K562 (cell line): ENCODE measurements at regions not wholly inside any gene's neighbourhood (a gene's known extent, or its start where the extent isn't known, plus 50 kb on each side); places are given as distances from the start of the nearest gene placed in this dataset.

Experiments used
- ATAC-seq: fragments of 200-7000 bp; cut with Tn5 transposase; 3 replicates; pipeline ENCODE4 v1.9.1; 2020; ENCODE audit warnings: moderate library complexity
- BruUV-seq: library from RNA; stranded (reverse); fragments of 400-500 nt; replicated peaks from 2 replicates; lab custom pipeline; 2021; lab: Mats Ljungman, UMichigan
- CTCF ChIA-PET: fragments of 300-600 bp; formaldehyde crosslinking; extraction: SDS; loops from one replicate; lab custom pipeline; 2021; ENCODE audit warnings: low intra/inter-chr PET ratio; lab: Yijun Ruan, JAX
- POLR2A ChIA-PET: fragments of 300-600, 350-650 bp; sonication (Branson Sonifier 250); formaldehyde crosslinking; extraction: SDS; loops from one replicate; lab custom pipeline; 2021; ENCODE audit warnings: antibody characterized with exemption, inconsistent platforms; lab: Yijun Ruan, JAX
- DNase-seq, 4 experiments: peaks; one replicate each; pipeline versions ENCODE4 v3.0.0 to v3.0.0-alpha.2; 2011 to 2018; ENCODE audit warnings: low spot score in 3 of 4, mixed read lengths in 3 of 4; ENCODE audit errors: extremely low read depth in 1 of 4
- FAIRE-seq: peaks from 2 replicates; lab custom pipeline; 2011; peaks lifted over from hg19 to GRCh38; lab: Jason Lieb, UNC
- H2AFZ ChIP-seq: 2 replicates; pipeline ENCODE4 v1.6.0; 2011; ENCODE audit warnings: low read depth, low read length, control low read depth, inconsistent platforms
- H3K27ac ChIP-seq: fragments of 200-600 bp; 3 replicates; pipeline ENCODE4 v1.8.0; 2011; ENCODE audit warnings: low read depth, mild to moderate bottlenecking, control low read depth, inconsistent platforms, low read length, moderate library complexity, mixed read lengths; ENCODE audit errors: extremely low read depth
- H3K27me3 ChIP-seq, 2 experiments: fragments of 300-600 bp in 1 of 2; 2 replicates in 1 of 2; 3 replicates in 1 of 2; pipeline versions ENCODE4 v1.6.0 to v1.8.0; 2011; ENCODE audit warnings: inconsistent platforms in 2 of 2, low read length in 2 of 2, mild to moderate bottlenecking in 1 of 2, mixed read lengths in 1 of 2, moderate library complexity in 1 of 2; ENCODE audit not compliant: control insufficient read depth in 2 of 2, insufficient read depth in 2 of 2
- H3K36me3 ChIP-seq: fragments of 300-600 bp; 3 replicates; pipeline ENCODE4 v1.8.0; 2011; ENCODE audit warnings: mild to moderate bottlenecking, low read length, inconsistent platforms; ENCODE audit not compliant: control insufficient read depth, insufficient read depth
- H3K4me1 ChIP-seq, 2 experiments: fragments of 200-600 bp in 1 of 2; replicated peaks in 1 of 2; 2 replicates in 1 of 2; 3 replicates in 1 of 2; pipeline versions ENCODE4 v1.5.1 to v1.8.0; 2011; ENCODE audit warnings: inconsistent platforms in 2 of 2, low read length in 2 of 2, mild to moderate bottlenecking in 1 of 2, mixed read lengths in 1 of 2, moderate library complexity in 1 of 2; ENCODE audit not compliant: control insufficient read depth in 2 of 2, insufficient read depth in 2 of 2
- H3K4me2 ChIP-seq: 2 replicates; pipeline ENCODE4 v1.6.1; 2011; ENCODE audit warnings: low read length, control low read depth, inconsistent platforms, mixed read lengths; ENCODE audit not compliant: insufficient read depth
- H3K4me3 ChIP-seq: fragments of 200-600 bp; sonication (generic), shearing (Covaris generic); 2 replicates; pipeline ENCODE4 v1.5.1; 2016; ENCODE audit warnings: control low read depth, inconsistent platforms
- H3K79me2 ChIP-seq: fragments of 200-600 bp; 3 replicates; pipeline ENCODE4 v1.8.0; 2011; ENCODE audit warnings: low read length, inconsistent platforms; ENCODE audit not compliant: control insufficient read depth, insufficient read depth
- H3K9ac ChIP-seq, 2 experiments: 2 replicates each; pipeline versions ENCODE4 v1.6.0 to v1.6.1; 2011; ENCODE audit warnings: low read depth in 2 of 2, low read length in 2 of 2, control low read depth in 1 of 2, inconsistent platforms in 1 of 2, mild to moderate bottlenecking in 1 of 2, mixed read lengths in 1 of 2; ENCODE audit not compliant: insufficient read depth in 1 of 2
- H3K9me1 ChIP-seq: one replicate; pipeline ENCODE4 v1.6.0; 2011; ENCODE audit warnings: inconsistent platforms, mild to moderate bottlenecking, low read length, moderate library complexity; ENCODE audit not compliant: control insufficient read depth, insufficient read depth
- H3K9me3 ChIP-seq: replicated peaks from 2 replicates; pipeline ENCODE4 v1.5.1; 2011; ENCODE audit warnings: low read depth, low read length, inconsistent platforms; ENCODE audit not compliant: control insufficient read depth, insufficient read depth
- H4K20me1 ChIP-seq: replicated peaks from 2 replicates; pipeline ENCODE4 v1.6.1; 2011; ENCODE audit warnings: low read length, inconsistent platforms, mixed read lengths; ENCODE audit not compliant: control insufficient read depth, insufficient read depth
- DNMT1 ChIP-seq: fragments of 450-650 bp; IDR thresholded peaks from 2 replicates; pipeline ENCODE4 v1.6.1; 2016; ENCODE audit warnings: antibody characterized with exemption, mild to moderate bottlenecking
- HDGF ChIP-seq: fragments of 450-650 bp; IDR thresholded peaks from 2 replicates; pipeline ENCODE4 v1.6.1; 2016
- KHSRP ChIP-seq: fragments of 450-650 bp; IDR thresholded peaks from 2 replicates; pipeline ENCODE4 v1.6.1; 2017
- MTA3 ChIP-seq: fragments of 450-650 bp; formaldehyde crosslinking; IDR thresholded peaks from 2 replicates; pipeline ENCODE4 v1.6.1; 2017; ENCODE audit warnings: mild to moderate bottlenecking, borderline replicate concordance
- MYBL2 ChIP-seq, 2 experiments: fragments of 450-650 bp in 1 of 2; sonication (generic) in 1 of 2; formaldehyde crosslinking in 1 of 2; IDR thresholded peaks; 2 replicates each; pipeline versions ENCODE4 v1.6.1 to v1.8.1; 2017 to 2022; ENCODE audit warnings: borderline replicate concordance in 1 of 2, inconsistent platforms in 1 of 2, low read depth in 1 of 2, mild to moderate bottlenecking in 1 of 2, missing genetic modification reagents in 1 of 2, moderate library complexity in 1 of 2
- NCOA6 ChIP-seq: fragments of 450-650 bp; IDR thresholded peaks from 2 replicates; pipeline ENCODE4 v1.6.1; 2017; ENCODE audit warnings: mild to moderate bottlenecking
- NFE2 ChIP-seq: IDR thresholded peaks from 2 replicates; pipeline ENCODE4 v1.6.1; 2014; ENCODE audit warnings: antibody characterized with exemption, low read depth
- NR1H2 ChIP-seq: sonication (generic); formaldehyde crosslinking; IDR thresholded peaks from 2 replicates; pipeline ENCODE4 v1.4.0; 2020; ENCODE audit warnings: mild to moderate bottlenecking, missing genetic modification reagents
- RFX7 ChIP-seq: fragments of 250-450 bp; sonication (Bioruptor Pico); IDR thresholded peaks from 2 replicates; pipeline ENCODE4 v1.5.1; 2021; ENCODE audit warnings: mild to moderate bottlenecking
- TCF7 ChIP-seq: sonication (generic); IDR thresholded peaks from 2 replicates; pipeline ENCODE4 v1.6.1; 2016; ENCODE audit warnings: antibody characterized with exemption, borderline replicate concordance
- ZNF263 ChIP-seq: sonication (generic); formaldehyde crosslinking; IDR thresholded peaks from 2 replicates; pipeline ENCODE4 v1.8.0; 2022; ENCODE audit warnings: mild to moderate bottlenecking, missing genetic modification reagents, borderline replicate concordance
- ZNF583 ChIP-seq: fragments of 250-450 bp; sonication (Bioruptor Pico); IDR thresholded peaks from 2 replicates; pipeline ENCODE4 v1.4.0; 2020
- ZNF785 ChIP-seq: fragments of 250-450 bp; sonication (Bioruptor Pico); IDR thresholded peaks from 2 replicates; pipeline ENCODE4 v1.4.0; 2020; ENCODE audit warnings: mild to moderate bottlenecking
- WGBS: fragments of 100-300 bp; shearing (Covaris generic); methylation state at CpG from one replicate; pipeline ENCODE4 v1.1.6; 2016; ENCODE audit warnings: low coverage, mixed read lengths; ENCODE audit not compliant: insufficient coverage; ENCODE audit errors: missing lambda C conversion rate; 5-methylcytosine and 5-hydroxymethylcytosine counted together
- in situ Hi-C: fragments of 300-500 bp; cut with MboI; formaldehyde crosslinking; loops from 4 replicates; pipeline ENCODE4 v1.15.0; 2018; ENCODE audit warnings: inconsistent platforms, mixed read lengths
- intact Hi-C: fragments of 100-400 bp; cut with micrococcal nuclease; formaldehyde crosslinking; loops from 2 replicates; pipeline ENCODE4 v1.14.2; 2022
- TF ChIP-seq, protein P1 (sequence below), 2 experiments: fragments of 450-650 bp; IDR thresholded peaks; 2 replicates each; pipeline ENCODE4 v1.6.1; 2016
- TF ChIP-seq, protein P2 (sequence below): fragments of 450-650 bp; IDR thresholded peaks from 2 replicates; pipeline ENCODE4 v1.6.1; 2016; ENCODE audit warnings: antibody characterized with exemption
- TF ChIP-seq, protein P3 (sequence below), 2 experiments: fragments of 200-800 bp in 1 of 2; sonication (Bioruptor generic) in 1 of 2; sonication (generic) in 1 of 2; formaldehyde crosslinking in 1 of 2; IDR thresholded peaks in 1 of 2; conservative IDR thresholded peaks in 1 of 2; 2 replicates each; pipeline versions ENCODE4 v1.5.0 to v1.6.1; 2016 to 2020; ENCODE audit warnings: missing compliant biosample characterization in 1 of 2, missing genetic modification characterization in 1 of 2, missing genetic modification reagents in 1 of 2
- TF ChIP-seq, protein P4 (sequence below): fragments of 250-450 bp; sonication (Bioruptor Pico); IDR thresholded peaks from 2 replicates; pipeline ENCODE4 v1.4.0; 2020; ENCODE audit warnings: mild to moderate bottlenecking, moderate library complexity

DNA sequence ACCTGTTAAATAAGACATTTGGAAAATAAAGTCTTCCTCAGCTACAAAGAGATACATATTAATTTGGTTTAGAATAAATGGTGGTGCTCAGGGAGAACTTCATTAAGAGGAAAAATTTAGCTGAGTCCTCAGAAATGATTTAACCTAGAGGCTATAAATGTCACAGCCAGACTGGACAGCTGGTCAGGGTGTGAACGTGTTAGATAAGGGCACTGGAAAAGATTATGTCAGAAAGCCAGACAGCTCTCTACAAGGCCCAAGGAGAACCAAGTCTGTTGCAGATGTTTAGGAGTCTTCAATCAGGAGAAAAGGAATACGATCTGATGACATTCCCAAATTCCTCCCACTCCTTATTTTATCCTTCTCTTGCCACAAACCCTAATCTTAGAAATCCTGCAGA lies 265.2 kb downstream of the MAT2B start:
- POLR2A ChIA-PET, result no interaction called here
- intact Hi-C loops, result no loop called here
- TF ChIP-seq TCF7 (no peak), RFX7 (no peak), DNMT1 (no peak), NFE2 (no peak), KHSRP (no peak), ZNF263 (no peak), HDGF (no peak), ZNF785 (CRISPR knock-in tag) (no peak), NR1H2 (no peak), MYBL2 (IDR thresholded peaks at IDR 0.05; ENCODE audit: low read depth) (no peak), MYBL2 (CRISPR knock-in tag; IDR thresholded peaks at IDR 0.05; ENCODE audit: borderline replicate concordance) (no peak), NCOA6 (no peak), MTA3 (no peak), ZNF583 (CRISPR knock-in tag) (no peak)
- TF ChIP-seq, protein P1, sequence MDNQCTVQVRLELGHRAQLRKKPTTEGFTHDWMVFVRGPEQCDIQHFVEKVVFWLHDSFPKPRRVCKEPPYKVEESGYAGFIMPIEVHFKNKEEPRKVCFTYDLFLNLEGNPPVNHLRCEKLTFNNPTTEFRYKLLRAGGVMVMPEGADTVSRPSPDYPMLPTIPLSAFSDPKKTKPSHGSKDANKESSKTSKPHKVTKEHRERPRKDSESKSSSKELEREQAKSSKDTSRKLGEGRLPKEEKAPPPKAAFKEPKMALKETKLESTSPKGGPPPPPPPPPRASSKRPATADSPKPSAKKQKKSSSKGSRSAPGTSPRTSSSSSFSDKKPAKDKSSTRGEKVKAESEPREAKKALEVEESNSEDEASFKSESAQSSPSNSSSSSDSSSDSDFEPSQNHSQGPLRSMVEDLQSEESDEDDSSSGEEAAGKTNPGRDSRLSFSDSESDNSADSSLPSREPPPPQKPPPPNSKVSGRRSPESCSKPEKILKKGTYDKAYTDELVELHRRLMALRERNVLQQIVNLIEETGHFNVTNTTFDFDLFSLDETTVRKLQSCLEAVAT (IDR thresholded peaks at IDR 0.05), result no peak
- TF ChIP-seq, protein P2, sequence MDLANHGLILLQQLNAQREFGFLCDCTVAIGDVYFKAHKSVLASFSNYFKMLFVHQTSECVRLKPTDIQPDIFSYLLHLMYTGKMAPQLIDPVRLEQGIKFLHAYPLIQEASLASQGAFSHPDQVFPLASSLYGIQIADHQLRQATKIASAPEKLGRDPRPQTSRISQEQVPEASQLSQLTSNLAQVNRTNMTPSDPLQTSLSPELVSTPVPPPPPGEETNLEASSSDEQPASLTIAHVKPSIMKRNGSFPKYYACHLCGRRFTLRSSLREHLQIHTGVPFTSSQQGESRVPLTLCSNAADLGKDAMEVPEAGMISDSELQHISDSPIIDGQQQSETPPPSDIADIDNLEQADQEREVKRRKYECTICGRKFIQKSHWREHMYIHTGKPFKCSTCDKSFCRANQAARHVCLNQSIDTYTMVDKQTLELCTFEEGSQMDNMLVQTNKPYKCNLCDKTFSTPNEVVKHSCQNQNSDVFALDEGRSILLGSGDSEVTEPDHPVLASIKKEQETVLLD, result no peak
- TF ChIP-seq, protein P3, sequence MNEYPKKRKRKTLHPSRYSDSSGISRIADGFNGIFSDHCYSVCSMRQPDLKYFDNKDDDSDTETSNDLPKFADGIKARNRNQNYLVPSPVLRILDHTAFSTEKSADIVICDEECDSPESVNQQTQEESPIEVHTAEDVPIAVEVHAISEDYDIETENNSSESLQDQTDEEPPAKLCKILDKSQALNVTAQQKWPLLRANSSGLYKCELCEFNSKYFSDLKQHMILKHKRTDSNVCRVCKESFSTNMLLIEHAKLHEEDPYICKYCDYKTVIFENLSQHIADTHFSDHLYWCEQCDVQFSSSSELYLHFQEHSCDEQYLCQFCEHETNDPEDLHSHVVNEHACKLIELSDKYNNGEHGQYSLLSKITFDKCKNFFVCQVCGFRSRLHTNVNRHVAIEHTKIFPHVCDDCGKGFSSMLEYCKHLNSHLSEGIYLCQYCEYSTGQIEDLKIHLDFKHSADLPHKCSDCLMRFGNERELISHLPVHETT (CRISPR knock-in tag; conservative IDR thresholded peaks at IDR 0.05 in 1 of 2, IDR thresholded peaks at IDR 0.05 in 1 of 2), result no peak
- TF ChIP-seq, protein P4, sequence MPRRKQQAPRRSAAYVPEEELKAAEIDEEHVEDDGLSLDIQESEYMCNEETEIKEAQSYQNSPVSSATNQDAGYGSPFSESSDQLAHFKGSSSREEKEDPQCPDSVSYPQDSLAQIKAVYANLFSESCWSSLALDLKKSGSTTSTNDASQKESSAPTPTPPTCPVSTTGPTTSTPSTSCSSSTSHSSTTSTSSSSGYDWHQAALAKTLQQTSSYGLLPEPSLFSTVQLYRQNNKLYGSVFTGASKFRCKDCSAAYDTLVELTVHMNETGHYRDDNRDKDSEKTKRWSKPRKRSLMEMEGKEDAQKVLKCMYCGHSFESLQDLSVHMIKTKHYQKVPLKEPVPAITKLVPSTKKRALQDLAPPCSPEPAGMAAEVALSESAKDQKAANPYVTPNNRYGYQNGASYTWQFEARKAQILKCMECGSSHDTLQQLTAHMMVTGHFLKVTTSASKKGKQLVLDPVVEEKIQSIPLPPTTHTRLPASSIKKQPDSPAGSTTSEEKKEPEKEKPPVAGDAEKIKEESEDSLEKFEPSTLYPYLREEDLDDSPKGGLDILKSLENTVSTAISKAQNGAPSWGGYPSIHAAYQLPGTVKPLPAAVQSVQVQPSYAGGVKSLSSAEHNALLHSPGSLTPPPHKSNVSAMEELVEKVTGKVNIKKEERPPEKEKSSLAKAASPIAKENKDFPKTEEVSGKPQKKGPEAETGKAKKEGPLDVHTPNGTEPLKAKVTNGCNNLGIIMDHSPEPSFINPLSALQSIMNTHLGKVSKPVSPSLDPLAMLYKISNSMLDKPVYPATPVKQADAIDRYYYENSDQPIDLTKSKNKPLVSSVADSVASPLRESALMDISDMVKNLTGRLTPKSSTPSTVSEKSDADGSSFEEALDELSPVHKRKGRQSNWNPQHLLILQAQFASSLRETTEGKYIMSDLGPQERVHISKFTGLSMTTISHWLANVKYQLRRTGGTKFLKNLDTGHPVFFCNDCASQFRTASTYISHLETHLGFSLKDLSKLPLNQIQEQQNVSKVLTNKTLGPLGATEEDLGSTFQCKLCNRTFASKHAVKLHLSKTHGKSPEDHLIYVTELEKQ (CRISPR knock-in tag), result no peak
- no peak overlapping the region for H3K4me3 ChIP-seq
- no peaks in the 10 kb centered on the region for H3K79me2 ChIP-seq
- WGBS, result 0% methylated on average over 2 of the region's 2 CpGs
- H4K20me1 ChIP-seq, result no peaks in the 10 kb centered on the region
- H3K36me3 ChIP-seq, result no peaks in the 10 kb centered on the region
- no peaks in the 10 kb centered on the region for H3K9me1 ChIP-seq
- H3K9ac ChIP-seq, result no peak overlapping the region
- no TSS peak for BruUV-seq
- in situ Hi-C loops, result no loop called here
- CTCF ChIA-PET, result no interaction called here
- no peaks in the 10 kb centered on the region for H3K27me3 ChIP-seq
- H3K9me3 ChIP-seq, result no peaks in the 10 kb centered on the region
- H2AFZ ChIP-seq, result no peak overlapping the region
- no peak for DNase-seq
- no peaks in the 10 kb centered on the region for H3K4me1 ChIP-seq
- H3K27ac ChIP-seq, result no peak overlapping the region
- ATAC-seq, result no peak
- no peak for FAIRE-seq
- H3K4me2 ChIP-seq, result no peak overlapping the region
